ENCODE measurements at regions not wholly inside any gene's neighbourhood (a gene's known extent, or its start where the extent isn't known, plus 50 kb on each side); places are given as distances from the start of the nearest gene placed in this dataset.
"Not testable (repeated sequence)": the region's sequence is repeated elsewhere in the genome, so short reads cannot be mapped to it uniquely, and the experiment has no call there.

GRCh38 chr3:106401666-106402490 lies 533.1 kb upstream of the CBLB start:
- no peak for DNase-seq

DNA sequence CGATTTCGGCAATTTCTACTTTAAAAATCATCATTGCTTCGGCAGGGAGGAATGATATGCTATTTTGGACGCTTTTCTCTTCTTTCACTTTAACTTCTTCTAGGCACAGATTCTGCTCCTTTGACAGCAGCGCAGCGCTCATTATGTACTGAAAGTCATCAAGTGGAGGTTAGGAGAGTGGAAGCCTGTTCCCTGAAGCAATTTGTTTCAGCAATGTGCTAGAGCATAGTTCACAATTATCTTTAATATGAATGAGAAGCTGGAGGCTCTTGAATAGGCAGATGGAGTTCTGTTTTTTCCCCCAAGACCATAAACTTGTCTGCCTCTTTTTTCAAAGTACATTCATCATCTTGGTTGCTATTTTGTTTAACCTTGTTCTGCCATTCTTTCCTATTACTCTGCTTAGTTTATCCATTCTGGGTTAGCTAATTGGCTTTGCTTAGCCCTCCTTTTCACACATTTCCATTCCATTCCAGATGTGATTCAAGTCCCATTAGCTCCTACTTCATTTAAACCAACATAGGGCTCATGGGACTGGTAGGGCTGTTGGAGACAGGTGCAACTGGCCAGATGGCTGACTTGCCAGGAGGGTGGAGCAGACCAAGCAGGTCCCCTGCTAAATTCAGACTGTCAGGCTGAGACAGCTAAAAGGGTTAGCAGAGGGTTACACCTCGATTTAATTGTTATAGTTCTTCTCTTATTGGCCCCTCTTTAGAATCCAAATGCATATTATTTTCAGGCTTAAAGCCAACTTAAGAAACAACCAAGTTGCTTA lies 534.7 kb upstream of the CBLB start:
- no peak for DNase-seq

GRCh38 chr3:106413683-106414082 lies 544.9 kb upstream of the CBLB start:
- DNase-seq = no peak

DNA sequence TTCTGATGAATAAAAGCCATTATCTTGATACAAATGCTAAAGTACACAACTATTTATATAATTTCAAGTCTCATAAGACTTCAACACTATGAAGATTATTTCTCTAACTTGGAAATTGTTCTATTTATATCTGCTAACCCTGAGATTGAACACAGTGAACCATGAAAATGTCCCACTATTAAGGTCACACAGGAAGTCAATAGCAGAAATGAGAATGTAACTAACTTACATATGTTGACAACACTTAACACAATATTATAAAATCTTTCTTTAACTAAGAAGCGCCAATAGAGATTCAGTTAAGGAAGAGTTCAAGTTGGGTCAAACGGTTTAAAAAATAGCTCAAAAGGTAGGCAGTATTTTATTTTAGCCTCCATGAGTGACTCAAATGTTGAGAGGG lies 551.8 kb upstream of the CBLB start:
- DNase-seq = no peak

DNA sequence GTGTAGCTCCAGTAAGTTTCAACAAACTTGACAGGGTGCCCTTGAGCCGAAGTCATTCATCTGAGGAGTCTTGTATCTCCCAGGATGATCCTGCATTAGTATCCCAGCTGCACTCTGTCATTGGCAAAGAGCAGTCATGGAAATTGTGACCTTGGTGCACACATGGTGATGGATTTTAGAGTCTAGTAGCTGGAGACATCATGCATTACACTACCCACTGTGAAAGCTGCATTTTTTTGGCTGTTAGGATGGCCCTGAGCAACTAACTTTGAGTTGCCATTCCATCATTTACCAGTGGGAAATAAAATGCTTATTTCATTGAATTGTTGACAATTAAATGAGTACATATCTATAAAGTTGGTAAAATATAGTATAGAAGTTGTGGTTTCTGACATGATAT lies 552.6 kb upstream of the CBLB start:
- no peak for DNase-seq

DNA sequence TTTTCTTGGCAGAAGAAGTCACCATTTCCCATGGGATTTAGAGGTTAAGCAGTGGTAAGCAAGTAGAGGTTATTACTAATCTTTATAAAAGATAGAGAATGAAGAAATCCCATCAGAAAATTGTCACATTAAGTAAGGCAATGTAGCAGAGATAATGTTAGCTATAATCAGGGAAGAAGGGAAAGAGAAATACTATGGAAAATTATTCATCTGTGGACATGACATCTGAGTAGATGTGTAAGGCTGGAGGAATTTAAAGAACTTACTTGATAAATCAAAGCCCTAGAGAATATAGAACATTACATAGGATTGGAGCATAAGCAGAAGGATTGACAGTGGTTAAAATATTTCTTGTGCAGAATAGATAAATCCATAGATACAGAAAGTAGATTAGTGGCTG lies 553.1 kb upstream of the CBLB start:
- DNase-seq = no peak

GRCh38 chr3:106423321-106424225 lies 554.8 kb upstream of the CBLB start:
- no peak for DNase-seq

- peak; percentile 57 for DNase-seq
These were observed 556.2 kb upstream of the CBLB start for GRCh38 chr3:106425026-106425425.

DNA sequence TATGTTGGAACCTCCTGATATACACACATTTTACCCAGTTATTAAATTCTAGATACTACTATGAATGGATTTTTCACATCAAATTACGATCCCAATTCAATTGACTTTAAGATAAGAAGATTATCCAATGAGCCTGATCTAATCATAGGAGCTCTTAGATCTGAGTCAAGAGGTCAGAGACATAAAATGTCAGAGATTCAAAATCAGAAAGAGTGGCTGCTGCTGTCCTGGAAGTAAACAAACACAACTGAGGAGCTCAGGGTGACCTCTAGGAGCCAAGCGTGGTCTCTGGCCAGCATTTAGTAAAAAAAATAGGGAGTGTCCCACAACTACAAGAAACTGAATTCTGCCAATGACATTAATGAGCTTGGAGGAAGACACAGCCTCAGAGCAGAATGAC lies 557.1 kb upstream of the CBLB start:
- DNase-seq = no peak

DNA sequence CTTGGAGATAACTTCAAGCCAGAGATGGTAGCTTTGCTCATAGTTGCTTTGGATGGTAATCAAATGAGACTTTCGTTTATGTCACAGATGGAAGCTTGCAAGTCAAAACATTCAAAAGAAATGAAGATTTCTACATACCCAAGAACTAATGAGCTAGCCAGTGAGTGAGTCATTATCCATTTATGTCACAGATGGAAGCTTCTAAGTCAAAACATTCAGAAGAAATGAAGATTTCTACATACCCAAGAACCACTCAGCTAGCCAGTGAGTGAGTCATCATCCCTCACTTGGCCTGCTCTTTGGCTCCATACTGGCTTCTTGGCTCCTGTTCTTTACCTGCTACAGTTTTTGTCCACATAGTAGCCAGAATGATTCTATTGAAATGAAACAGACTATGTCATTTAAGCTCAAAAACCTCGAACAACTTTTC lies 559.8 kb upstream of the CBLB start:
- DNase-seq = peak; percentile 27

GRCh38 chr3:106431721-106432120 lies 562.9 kb upstream of the CBLB start:
- DNase-seq = no peak

DNA sequence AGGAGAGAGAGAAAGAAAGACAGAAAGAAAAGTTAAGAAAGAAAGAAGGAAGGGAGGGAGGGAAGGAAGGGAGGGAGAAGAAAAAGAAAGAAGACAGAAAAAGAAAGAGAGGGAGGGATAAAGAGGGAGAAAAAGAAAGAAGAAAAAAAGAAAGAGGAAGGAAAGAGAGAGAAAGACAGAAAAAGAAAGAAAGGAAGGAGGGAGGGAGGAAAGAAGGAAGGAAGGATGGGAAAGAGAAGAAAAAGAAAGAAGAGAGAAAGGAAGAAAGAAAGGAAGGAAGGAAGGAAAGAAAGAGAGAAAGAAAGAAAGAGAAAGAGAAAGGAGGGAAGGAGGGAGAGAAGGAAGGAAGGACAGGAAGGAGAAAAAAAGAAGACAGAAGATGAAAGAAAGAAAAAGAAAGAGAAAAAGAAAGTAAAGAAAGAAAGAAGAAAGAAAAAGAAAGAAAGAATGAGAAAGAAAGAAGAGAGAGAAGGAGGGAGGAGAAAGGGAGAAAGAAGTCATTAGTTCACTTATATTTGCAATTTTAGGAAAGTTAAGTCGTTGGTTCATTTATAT lies 567.2 kb upstream of the CBLB start:
- DNase-seq = no peak

DNA sequence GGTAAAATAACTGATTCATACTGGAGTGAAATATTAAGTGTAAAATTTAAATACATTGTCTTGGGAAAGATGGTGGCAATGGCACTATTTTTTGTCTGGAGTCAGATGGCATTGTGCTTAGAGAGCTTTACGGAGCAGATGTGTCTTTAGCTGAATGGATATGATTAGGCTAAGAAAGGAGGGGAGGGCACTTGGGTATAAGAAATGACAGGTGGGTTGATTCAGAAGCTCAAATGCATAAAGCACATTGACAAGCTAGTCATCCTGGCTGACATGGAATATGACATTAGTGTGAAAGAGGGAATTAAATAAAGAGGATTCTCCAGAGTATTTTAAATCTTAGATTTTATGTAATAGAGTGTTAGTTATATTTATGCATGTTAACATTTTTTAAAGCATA lies 570.1 kb upstream of the CBLB start:
- DNase-seq = no peak

- no peak for DNase-seq
These were observed 571.9 kb upstream of the CBLB start for GRCh38 chr3:106440672-106441071.

- DNase-seq = no peak
These were observed 577.5 kb upstream of the CBLB start for GRCh38 chr3:106446271-106446670.

DNA sequence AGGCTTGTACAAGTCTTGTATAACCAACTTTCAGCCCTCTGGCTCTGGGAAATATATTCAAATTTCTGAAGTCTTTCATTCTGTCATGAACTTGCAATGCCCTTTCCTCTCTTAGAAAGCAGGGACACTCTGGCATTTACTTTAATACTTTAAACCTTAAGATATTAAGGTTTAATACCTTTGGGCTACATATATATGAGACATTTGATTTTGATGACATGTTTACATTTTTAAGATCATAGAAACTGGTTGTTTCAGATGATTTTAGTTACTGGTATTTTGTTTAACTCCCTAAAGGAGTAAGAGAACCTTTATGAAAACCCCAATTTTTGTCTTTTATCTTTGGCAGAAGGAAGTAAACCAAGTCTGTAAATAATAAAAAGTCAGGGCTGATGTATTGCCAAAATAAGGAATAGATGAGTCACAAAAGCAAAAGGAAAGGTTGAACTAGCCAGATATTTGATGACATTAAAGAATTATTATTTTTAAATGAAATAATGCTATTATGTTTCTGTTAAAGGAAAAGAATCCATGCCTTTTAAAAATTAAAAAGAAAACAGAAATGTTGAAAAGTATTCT lies 579.0 kb upstream of the CBLB start:
- DNase-seq = no peak

- DNase-seq = not testable (repeated sequence)
These were observed 579.7 kb upstream of the CBLB start for GRCh38 chr3:106448372-106448966.

DNA sequence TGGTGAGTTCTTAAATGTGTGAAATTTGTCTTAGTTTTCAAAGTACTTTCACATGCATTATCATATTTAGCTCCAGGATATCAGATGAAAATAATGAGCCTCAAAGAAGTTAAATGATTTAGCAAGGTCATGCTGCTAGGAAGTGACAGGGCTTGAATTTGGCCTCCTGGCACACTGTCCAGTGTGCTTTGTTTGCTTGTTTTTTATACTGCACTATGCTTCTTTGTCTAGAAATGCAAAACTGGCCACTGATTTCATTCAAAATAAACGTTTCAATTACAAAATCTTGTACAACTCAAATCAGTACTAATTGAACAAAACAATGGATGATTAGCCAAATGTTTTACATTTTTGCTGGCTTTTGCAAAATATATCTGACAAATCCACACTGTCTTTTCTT lies 583.3 kb upstream of the CBLB start:
- DNase-seq = no peak

DNA sequence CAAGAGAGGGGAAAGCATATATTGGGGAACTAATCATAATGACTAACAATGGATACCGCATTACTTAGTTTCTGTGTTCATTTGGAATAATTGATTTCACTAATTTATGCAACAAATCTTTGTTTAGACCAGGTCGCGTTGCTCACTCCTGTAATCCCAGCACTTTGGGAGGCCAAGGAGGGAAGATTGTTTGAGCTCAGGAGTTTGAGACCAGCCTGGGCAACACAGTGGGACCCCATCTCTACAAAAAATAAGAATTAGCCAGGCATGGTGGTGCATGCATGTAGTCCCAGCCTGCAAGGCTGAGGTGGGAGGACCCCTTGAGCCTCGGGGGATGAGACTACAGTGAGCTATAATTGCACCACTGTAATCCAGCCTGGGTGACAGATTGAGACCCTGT lies 585.7 kb upstream of the CBLB start:
- no peak for DNase-seq

GRCh38 chr3:106457281-106458180 lies 588.7 kb upstream of the CBLB start:
- peak; percentile 7 for DNase-seq

Measured in skin of body (tissue), 1 donor.